GM18861 (cell line): ENCODE measurements at regions not wholly inside any gene's neighbourhood (a gene's known extent, or its start where the extent isn't known, plus 50 kb on each side); places are given as distances from the start of the nearest gene placed in this dataset.

Source experiments
- ATAC-seq: cut with Tn5 transposase; IDR thresholded peaks from one replicate; pipeline ENCODE4 v1.9.1; 2021; ENCODE audit not compliant: unreplicated experiment

GRCh38 chr6:130314271-130314670 is 51.5 kb upstream of the TMEM200A start:
- ATAC-seq = no peak

- no peak for ATAC-seq
Measured at GRCh38 chr6:130313206-130313605, 52.6 kb upstream of the TMEM200A start.

GRCh38 chr6:130309028-130309427 is 56.8 kb upstream of the TMEM200A start:
- ATAC-seq = no peak

- no peak for ATAC-seq
Measured at GRCh38 chr6:130307752-130308361, 58.0 kb upstream of the TMEM200A start.

- no peak for ATAC-seq
Measured at GRCh38 chr6:130306377-130306776, 59.4 kb upstream of the TMEM200A start.

GRCh38 chr6:130303431-130303830 is 62.4 kb upstream of the TMEM200A start:
- ATAC-seq = no peak

GRCh38 chr6:130298258-130298657 is 67.6 kb upstream of the TMEM200A start:
- no peak for ATAC-seq

GRCh38 chr6:130296854-130297253 is 69.0 kb upstream of the TMEM200A start:
- ATAC-seq = no peak

GRCh38 chr6:130293800-130294199 is 71.0 kb upstream of the SAMD3 start:
- ATAC-seq = peak; percentile 67

GRCh38 chr6:130288065-130288464 is 65.3 kb upstream of the SAMD3 start:
- no peak for ATAC-seq

GRCh38 chr6:130282234-130282995 is 59.7 kb upstream of the SAMD3 start:
- no peak for ATAC-seq

GRCh38 chr6:130276507-130276906 is 53.8 kb upstream of the SAMD3 start:
- no peak for ATAC-seq

GRCh38 chr6:130274007-130274406 is 51.3 kb upstream of the SAMD3 start:
- no peak for ATAC-seq
